IPS-18c (cell line): ENCODE measurements at regions not wholly inside any gene's neighbourhood (a gene's known extent, or its start where the extent isn't known, plus 50 kb on each side); places are given as distances from the start of the nearest gene placed in this dataset.

Experiments
- H3K4me3 ChIP-seq: 2 replicates; pipeline ENCODE4 v1.7.0; 2013; ENCODE audit warnings: low read depth, mild to moderate bottlenecking, low read length, moderate library complexity; ENCODE audit not compliant: insufficient read depth
- H3K9me3 ChIP-seq: one replicate; pipeline ENCODE4 v1.6.1; 2013; ENCODE audit warnings: mild to moderate bottlenecking, low read length, moderate library complexity; ENCODE audit not compliant: control insufficient read depth, insufficient read depth

DNA sequence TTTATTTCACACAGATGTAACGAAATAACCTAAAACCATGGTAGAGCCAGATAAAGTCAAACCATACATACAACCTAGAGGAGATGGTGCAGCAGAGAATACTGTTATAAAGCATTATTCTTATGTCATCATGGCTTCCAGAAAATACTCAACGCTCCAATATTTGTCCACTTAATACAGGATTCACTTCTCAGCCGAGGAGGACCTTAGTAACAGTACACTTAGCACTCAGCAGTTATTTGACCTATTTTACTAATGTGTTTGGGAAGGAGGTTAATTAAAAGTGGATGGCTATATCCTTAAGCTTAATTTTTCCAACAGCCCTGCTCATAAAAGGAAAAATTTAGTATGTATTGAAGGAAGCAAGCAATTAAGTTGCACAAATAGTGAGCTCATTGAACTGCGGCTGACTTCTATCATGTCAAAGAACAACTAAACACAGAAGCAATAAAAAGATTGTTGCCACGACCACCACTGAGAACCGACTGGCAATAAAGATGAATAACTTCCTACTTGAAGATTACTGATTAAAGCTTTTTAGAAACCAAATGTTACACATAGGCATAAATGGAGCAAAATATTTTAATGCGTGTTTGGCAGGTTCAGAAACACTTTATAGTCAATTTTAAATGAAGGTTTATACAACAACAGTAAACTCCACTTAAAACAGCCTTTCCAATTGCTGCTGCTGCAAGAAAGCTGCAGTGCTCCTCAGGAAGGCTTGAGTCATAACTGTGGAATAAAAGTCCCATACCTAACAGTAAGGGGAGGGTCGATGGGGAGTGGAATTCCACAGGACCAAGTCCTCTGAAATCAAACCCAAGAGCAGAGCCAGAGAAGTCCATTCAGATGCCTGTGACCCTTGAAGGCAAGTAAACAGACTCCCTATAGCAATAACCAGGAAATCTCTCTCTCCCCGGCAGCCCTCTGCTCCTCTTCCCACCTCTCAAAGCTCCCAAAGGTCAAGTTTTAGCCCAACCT is 218.9 kb upstream of the CDKN3 start:
- H3K9me3 ChIP-seq: no peaks in the 10 kb centered on the region
- no peak overlapping the region for H3K4me3 ChIP-seq

DNA sequence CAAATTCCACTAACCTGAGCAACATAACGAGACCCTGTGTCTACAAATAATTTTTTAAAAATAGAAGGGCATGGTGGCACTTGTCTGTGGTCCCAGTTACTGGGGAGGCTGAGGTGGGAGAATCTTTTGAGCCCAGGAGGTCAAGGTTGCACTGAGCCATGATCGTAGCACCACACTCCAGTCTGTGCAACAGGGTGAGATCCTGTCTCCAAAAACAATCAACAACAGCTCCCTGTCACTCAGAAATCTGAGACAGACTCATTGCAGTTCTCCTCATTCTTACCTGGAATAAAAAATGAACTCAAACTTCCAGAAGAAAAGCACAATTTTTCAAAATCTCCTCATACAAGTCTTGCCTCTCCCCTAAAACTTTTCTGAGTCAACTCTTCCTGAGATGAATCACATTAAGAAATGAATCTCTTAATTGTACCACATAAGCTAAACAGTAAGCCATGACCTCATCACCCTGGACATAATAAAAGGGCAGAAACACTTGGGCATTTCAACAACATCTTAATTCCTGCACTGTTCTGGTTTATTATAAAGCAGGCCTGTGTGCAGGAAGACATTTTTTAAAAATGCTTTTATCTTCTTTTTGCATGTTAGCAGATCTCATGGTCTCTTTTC is 214.3 kb upstream of the CDKN3 start:
- Histone ChIP-seq H3K9me3 (no peaks in the 10 kb centered on the region), H3K4me3 (no peak overlapping the region)

DNA sequence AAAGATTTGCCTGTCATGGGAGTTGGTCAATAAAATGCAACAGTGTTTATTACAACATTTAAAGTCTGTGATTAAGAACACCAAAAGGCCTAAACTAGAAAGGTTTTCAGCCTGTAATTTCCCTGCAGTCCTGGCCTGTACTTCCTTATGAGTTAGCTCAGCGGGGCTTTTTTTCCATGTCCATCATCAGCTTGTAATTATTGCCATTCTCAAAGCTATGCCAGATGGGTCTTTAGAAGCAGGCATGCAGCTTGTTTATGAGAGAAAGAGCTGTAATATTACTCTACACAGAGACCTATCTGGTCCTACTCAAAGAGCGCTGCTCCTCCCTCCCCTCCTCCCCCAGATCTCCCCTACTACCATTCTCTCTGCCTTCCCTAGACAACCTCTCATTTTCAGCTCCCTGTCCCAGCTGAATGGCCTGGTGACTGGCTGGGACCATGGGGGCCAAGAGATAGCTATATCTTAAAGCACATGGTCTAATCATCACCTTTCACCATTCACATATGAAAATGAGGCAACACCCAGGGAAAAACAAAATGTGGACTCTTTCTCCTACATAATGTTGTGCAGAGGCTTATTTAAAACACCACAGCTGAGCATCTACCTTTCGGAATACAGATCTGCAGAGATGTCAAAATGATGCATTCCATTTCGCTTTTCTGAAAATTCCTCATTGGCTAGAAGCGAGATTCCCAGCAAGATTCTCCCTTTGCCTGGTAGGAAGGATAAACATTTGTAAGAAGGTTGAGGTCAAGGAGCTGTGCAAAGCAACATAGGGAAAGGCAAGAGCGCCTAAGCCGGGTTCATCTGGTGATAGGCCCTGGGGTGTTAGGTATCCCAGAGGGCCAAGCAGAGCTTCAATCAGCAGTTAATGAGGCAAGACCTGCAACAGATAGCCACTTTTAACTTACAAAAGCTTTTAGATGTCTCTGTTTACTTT is 209.7 kb upstream of the CDKN3 start:
- no peak overlapping the region for H3K4me3 ChIP-seq
- H3K9me3 ChIP-seq: no peaks in the 10 kb centered on the region

DNA sequence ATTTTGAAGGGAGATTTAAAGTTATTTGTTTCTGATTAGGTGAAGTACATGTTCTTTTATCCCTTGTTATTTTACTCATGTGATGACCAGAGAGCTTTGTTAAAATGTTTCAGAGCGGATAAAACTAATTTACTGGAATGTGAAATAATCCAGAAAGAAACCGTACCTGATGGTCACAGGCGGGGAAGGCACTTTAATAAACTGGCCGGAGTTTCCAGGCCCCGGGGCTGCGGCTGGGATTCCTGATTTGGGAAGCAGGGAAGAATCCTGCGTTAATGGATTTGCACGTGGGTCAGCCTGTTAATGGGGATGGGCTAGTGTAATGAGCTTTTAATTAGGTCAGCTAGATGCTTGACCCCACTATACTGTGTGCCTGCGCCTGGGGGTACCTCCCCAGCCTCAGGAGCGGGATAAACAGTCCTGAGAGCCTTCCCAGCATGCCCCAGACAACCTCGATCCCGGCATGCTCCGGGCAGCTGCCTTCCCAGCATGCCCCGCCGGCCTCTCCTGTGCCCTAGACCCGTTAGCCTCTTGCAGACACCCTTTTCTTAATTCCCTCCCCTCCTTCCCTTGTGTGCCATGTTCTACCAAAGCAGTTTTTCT is 208.6 kb upstream of the CDKN3 start:
- Histone ChIP-seq H3K4me3 (no peak overlapping the region), H3K9me3 (no peaks in the 10 kb centered on the region)

DNA sequence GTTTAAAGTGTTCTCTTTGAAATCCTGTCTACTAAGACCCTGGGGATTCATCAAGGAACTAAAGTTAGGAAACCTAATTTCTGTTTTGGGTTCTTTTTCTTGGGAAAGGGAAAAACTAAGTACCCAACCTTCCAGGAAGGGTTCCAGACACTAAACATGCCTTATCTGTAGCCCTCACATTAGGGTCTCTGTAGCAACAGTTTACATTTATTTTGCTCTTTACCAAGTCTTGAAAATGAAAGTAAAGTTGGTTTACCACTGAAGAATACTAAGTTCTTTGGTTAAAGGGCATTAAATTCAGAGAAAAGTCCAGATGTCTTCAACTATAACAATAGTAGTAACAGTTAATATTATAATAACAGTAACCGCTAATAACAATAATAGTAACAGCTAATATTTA is 207.5 kb upstream of the CDKN3 start:
- H3K4me3 ChIP-seq: no peak overlapping the region
- no peaks in the 10 kb centered on the region for H3K9me3 ChIP-seq

DNA sequence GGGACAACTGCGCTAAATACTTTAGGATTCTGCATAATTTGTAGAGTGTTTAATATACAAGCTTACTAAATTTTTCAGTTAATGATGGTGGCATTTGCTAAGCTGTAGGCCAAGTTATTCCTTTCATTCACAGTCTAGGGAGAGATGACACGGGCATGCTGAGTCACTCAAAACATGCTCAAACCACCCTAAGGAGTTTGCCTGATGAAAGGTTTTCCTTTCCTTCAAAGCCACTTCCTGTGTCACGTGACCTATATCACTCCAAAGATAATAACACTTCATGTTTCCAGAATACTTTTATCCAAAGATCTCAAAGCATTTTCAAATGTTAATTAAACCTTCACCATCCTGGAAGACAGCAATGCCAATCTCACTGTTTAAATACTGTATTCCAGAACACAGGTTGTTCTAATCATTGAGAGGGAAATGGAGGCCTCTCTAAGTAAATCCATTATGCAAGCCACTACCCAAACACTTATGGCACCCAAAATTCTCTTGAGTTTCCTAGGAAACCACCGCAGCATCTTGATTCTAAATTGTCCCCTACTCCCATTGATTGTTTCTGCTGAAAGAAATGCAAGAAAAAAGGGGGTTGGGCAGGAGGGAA is 207.0 kb upstream of the CDKN3 start:
- Histone ChIP-seq H3K9me3 (no peaks in the 10 kb centered on the region), H3K4me3 (no peak overlapping the region)

DNA sequence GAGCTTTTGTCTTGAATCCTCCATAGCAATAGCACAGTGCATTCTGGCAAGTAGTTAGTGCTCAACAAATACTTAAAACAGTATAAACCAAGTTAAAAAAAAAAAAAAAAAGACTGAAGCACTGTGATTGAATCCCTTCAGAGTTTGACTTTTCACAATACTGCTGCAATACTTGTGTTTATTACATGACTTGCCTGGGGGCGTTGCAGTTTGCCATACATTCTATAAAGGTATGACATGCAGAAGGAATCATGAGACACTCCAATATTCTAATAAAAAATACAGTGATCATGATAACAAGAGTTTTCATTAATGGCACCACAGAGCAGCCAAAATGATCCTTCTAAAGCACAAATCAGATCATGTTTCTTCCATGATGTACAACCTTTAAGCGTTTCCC is 205.0 kb upstream of the CDKN3 start:
- Histone ChIP-seq H3K4me3 (no peak overlapping the region), H3K9me3 (no peaks in the 10 kb centered on the region)

DNA sequence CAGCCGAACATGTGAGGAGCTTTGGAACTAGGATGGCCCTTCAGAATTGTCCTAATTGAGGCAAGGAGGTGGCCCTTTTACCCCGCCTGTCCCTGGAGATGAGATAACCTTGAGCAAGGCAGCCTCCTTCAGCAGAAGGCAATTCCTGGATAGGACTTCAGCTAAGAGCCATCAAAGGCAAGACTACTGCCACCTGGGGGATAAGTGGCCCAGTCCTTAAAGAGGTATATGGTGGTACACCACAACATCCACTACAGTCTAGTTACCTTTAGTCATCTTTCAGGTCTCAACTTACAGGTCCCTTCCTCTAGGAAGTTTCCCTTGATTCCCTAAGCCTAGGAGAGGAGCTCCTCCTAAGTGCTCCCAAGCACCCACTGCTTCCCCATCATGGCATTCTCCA is 204.2 kb upstream of the CDKN3 start:
- no peak overlapping the region for H3K4me3 ChIP-seq
- no peaks in the 10 kb centered on the region for H3K9me3 ChIP-seq

DNA sequence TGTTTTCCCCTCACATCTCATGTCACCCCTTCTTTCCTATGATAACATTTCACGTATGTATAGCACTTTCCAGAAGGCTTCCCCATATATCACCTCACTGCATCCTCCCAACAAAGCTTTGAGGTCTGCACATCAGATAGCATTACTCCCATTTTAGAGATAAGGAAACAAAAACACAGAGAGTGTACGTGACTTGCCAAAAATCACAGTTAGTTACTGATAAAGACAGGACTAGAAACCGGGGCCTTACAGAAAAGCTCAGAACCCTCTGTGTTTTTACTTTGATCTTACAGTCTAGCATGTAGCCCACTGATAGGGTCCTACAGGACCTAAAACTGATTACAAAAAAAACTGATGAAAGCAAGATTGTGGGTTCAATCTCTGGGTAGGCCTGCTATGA is 202.9 kb upstream of the CDKN3 start:
- H3K9me3 ChIP-seq: no peaks in the 10 kb centered on the region
- no peak overlapping the region for H3K4me3 ChIP-seq

DNA sequence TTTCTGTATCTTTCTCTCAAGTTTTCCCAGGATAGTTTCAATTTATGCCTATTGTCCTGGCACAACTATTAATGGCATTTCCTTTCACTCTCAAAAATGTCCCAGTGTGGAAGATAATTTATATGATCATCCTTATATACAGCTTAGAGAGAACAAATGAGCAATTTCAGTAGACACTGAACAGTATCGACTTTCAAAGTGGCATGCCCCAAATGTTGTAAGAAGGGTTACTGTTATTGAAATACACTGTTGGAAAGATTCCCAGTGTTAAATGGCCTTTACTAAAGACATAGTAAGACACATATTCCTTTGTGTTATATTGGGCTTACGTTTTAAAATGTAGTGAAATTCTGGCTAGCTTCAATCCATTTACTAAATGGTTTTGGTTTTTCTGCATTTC is 202.3 kb upstream of the CDKN3 start:
- no peaks in the 10 kb centered on the region for H3K9me3 ChIP-seq

DNA sequence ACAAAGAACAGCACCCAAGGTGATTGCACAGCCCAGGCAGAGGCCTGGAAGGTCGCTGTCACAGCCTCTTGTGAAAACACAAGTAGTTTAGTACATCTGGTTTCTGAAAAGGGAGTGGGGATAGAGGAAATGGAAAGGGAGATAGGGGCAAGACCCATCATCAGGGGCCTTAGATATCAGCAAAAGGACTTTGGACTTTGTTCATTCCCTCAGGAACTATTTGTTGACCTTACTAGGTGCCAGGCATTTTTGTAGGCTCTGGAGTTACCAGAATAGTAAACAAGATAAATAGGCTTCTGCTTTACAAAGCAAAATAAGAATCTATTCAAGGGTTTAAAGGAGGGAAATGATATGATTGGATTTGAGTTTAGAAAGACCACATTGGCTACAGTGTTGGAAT is 199.4 kb upstream of the CDKN3 start:
- no peak overlapping the region for H3K4me3 ChIP-seq
- no peaks in the 10 kb centered on the region for H3K9me3 ChIP-seq

More for the DNA sequence above, 202.3 kb upstream of the CDKN3 start:
- no peak overlapping the region for H3K4me3 ChIP-seq

DNA sequence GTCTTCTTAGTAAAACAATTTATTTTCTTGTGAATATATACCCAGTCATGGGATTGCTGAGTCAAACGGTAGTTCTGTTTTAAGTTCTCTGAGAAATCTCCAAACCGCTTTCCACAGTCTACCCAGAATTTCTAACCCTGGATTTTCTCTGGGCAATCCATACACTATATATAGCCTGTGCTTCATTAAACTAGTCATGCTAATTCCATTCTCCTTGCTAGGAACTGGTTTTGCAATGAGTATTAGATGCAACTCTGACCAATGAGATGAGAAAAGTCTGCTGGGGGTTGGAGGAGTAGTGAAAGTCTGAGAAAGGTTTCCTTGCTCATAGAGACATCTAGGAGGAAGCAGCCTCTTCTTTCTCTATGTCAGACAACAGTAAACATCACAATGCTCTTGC is 196.1 kb upstream of the CDKN3 start:
- Histone ChIP-seq H3K4me3 (no peak overlapping the region), H3K9me3 (no peaks in the 10 kb centered on the region)

DNA sequence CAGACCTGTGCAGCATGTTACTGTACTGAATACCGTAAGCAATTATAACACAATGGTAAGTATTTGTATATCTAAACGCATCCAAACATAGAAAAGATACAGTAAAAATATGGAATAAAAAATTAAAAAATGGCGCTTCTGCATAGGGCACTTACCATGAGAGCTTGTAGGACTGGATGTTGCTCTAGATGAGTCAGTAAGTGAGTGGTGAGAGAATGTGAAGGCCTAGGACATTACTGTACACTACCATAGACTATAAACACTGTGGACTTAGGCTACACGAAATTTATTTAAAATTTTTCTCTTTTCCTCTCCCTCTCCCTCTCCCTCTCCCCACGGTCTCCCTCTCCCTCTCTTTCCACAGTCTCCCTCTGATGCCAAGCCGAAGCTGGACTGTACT is 194.5 kb upstream of the CDKN3 start:
- no peak overlapping the region for H3K4me3 ChIP-seq
- no peaks in the 10 kb centered on the region for H3K9me3 ChIP-seq

DNA sequence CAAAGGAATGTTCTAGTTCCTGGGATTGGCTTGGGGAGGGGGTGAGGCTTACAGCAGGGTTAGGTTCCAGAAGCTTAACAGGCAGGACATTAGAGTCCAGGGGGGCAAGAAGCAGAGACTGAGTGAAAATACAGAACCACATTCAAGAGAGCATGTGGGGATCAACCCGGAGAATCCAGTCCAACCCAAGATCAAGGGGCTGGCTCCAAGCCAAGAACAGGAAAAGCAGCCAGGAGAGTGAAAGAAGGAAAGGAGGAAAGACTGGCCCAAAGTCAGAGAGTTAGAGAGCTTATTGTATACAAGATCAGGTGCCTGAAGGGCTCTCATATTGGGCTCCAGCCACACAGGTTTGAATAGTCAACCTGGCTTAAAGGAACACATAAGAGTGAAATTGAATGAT is 190.3 kb upstream of the CDKN3 start:
- peaks cover 2% of the 10 kb centered on the region for H3K9me3 ChIP-seq
- no peak overlapping the region for H3K4me3 ChIP-seq

DNA sequence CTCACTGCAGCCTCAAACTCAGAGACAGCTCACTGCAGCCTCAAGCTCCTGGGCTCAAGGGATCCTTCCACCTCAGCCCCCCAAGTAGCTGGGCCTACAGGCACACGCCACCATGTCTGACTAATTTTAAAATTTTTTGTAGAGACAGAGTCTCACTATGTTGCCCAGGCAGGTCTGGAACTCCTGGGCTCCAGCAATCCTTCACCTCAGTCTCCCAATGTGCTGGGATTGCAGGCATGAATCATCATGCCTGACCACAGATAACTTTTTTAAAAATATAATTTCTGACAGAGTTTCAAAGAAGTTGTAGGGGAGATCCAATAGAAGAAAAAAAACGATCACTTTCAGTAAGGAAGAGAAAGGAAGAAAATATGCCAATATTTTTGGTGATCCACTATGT is 189.7 kb upstream of the CDKN3 start:
- H3K4me3 ChIP-seq: no peak overlapping the region
- H3K9me3 ChIP-seq: peaks cover 2% of the 10 kb centered on the region

DNA sequence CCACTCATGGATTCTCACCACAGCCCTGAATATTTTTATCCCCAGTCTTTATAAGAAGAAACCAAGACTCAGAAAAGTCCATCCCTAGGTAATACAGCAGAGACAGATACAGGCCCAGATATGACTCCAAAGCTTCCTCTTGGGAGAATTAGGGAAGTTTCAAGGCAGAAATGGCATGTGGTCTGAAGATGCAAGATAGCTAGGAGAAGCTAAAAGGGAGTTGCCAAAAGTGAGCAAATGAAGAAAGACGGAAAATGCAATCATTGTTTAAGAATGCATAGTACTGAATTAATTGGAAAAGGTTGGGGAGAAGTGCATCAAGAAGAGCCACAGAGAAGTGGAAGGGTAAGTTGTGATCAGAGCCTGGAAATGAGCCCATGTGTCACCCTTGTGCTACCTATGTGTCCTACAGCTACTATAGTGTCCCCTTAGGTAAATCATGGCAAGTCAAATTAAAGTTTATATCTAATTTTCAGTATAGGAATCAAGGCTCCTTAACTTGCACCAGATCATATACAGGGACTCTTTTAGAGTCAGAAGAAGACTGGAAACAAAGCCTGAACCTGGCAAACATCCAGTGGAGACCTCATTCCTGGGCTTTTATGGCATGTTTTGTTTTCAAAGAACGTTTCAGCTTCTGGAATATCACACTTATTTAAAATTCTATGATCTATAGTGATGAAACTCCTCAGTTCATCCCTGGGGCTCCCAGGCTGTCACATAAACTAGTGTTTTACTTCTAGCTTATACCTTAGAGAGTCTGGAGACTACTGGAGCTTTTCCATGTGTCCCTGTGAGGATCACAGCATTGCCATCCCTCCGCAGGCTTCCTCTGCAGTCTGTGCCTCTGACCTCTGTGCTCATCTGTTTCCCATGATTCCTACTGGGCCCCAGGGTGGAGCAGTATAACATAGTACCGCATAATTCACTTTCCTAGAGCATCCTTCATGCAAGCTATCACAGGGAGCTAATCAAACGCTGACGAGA is 189.0 kb upstream of the CDKN3 start:
- H3K4me3 ChIP-seq: no peak overlapping the region

More for the DNA sequence above, 189.0 kb upstream of the CDKN3 start:
- peaks cover 5% of the 10 kb centered on the region for H3K9me3 ChIP-seq
